Heart left ventricle (tissue), 13 donors: ENCODE measurements at regions not wholly inside any gene's neighbourhood (a gene's known extent, or its start where the extent isn't known, plus 50 kb on each side); places are given as distances from the start of the nearest gene placed in this dataset.

Experiments used
- CTCF ChIP-seq, 12 donors: fragments of 200-600 bp; sonication (generic) in 4 of 12; IDR thresholded peaks; one replicate each; pipeline versions ENCODE4 v1.5.0 to v1.8.0; 2018 to 2022; ENCODE audit warnings: antibody characterized with exemption in 12 of 12, mild to moderate bottlenecking in 5 of 12
- POLR2A ChIP-seq, 2 donors: fragments of 450-650 bp; IDR thresholded peaks; one replicate each; pipeline ENCODE4 v1.6.1; 2017; ENCODE audit warnings: antibody characterized with exemption in 2 of 2, mild to moderate bottlenecking in 2 of 2, moderate library complexity in 2 of 2
- donor health status: ischemic (EF 13 %, LVEDD 7.1; RV severe dilation, severe dysfunction).
- donor health status: DM: no; HTN: yes; CAD: no.
- donor health status: DM: no; HTN: no; CAD: no.
- donor health status: ischemic (EF 25% LVEDD 6.9; RV normal size, moderate dysfunction).
- donor health status: ischemic (EF 25% LVEDD 5.7; RV mildly dilated, moderate dysfunction).
- donor health status: ischemic (EF 35%, LVEDD 5.7; RV mildly dilated, moderate dysfunction).
- donor health status: nonischemic (EF 11% LVEDD 7.7; RV severe dilation, severe dysfunction).
- donor health status: DM: yes; HTN: yes; CAD: no.
- donor health status: PGD.
- donor health status: ischemic (EF 29% LVEDD 5.4; RV normal size, mild dysfunction).
- donor health status: nonischemic (EF 23%, LVEDD 6.1; RV moderate dilation, normal function).

DNA sequence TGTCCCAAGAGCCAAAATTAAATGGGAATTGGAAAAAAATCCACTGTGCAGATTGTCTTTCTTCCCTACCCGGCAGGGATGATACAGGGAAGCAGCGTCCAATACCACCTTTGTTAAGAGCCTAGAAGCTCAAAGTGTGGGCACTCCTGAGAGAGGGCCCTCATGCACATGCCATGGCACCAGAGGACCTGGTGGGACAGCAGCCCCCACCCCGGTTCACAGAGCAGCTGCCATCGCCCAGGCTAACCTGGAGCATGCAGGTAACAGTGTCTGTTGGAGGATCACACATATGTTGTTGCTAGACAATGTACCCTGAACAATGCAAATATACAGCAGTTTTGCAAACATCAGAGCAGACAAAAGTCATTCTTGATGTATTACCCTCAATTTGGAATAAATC is 206.5 kb downstream of the TJP1 start:
- TF ChIP-seq CTCF (IDR thresholded peaks at IDR 0.05) (no peak), POLR2A (IDR thresholded peaks at IDR 0.05) (no peak)
